ENCODE measurements at regions not wholly inside any gene's neighbourhood (a gene's known extent, or its start where the extent isn't known, plus 50 kb on each side); places are given as distances from the start of the nearest gene placed in this dataset.

DNA sequence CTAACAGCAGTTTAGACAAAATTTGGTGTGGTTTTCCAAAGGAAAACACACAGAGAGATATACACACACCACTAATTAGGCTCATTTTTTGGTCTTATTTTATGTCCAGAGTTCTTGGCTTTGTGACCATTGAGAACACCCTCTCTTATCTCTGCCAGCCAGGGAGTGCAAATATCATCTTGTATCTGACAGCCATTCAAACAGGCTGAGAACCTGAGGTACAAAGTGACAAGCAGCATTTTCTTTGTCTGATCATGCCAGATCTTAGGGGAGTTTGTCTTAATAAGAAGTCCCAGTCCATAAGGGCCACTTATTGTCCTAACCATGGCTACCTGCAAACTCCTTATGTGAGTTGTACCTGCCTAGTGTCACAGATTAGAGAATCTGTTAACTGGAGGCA is 1165.2 kb downstream of the BRINP3 start:
- TF ChIP-seq, protein P1, sequence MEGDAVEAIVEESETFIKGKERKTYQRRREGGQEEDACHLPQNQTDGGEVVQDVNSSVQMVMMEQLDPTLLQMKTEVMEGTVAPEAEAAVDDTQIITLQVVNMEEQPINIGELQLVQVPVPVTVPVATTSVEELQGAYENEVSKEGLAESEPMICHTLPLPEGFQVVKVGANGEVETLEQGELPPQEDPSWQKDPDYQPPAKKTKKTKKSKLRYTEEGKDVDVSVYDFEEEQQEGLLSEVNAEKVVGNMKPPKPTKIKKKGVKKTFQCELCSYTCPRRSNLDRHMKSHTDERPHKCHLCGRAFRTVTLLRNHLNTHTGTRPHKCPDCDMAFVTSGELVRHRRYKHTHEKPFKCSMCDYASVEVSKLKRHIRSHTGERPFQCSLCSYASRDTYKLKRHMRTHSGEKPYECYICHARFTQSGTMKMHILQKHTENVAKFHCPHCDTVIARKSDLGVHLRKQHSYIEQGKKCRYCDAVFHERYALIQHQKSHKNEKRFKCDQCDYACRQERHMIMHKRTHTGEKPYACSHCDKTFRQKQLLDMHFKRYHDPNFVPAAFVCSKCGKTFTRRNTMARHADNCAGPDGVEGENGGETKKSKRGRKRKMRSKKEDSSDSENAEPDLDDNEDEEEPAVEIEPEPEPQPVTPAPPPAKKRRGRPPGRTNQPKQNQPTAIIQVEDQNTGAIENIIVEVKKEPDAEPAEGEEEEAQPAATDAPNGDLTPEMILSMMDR (conservative IDR thresholded peaks at IDR 0.05) = no peak
- TF ChIP-seq EZH2 (IDR thresholded peaks at IDR 0.05; ENCODE audit: low read depth) = no peak

All from PC-9 (cell line).